OCI-LY1 (cell line): ENCODE measurements at regions not wholly inside any gene's neighbourhood (a gene's known extent, or its start where the extent isn't known, plus 50 kb on each side); places are given as distances from the start of the nearest gene placed in this dataset.

Experiments
- H2AFZ ChIP-seq: fragments of 200-600 bp; sonication (generic), shearing (Covaris generic); 2 replicates; pipeline ENCODE4 v1.6.0; 2014; ENCODE audit warnings: antibody characterized with exemption, mild to moderate bottlenecking, low read length
- H3F3A ChIP-seq: fragments of 200-600 bp; sonication (generic), shearing (Covaris generic); 2 replicates; pipeline ENCODE4 v1.6.0; 2014; ENCODE audit warnings: mild to moderate bottlenecking, antibody characterized with exemption, low read length, moderate library complexity; ENCODE audit not compliant: insufficient read depth
- H3K27ac ChIP-seq: fragments of 200-600 bp; sonication (generic); 2 replicates; pipeline ENCODE4 v1.5.1; 2014; ENCODE audit warnings: low read length, mixed run types, mild to moderate bottlenecking, low read depth; ENCODE audit not compliant: poor library complexity, severe bottlenecking
- H3K27me3 ChIP-seq: fragments of 200-600 bp; sonication (generic); 2 replicates; pipeline ENCODE4 v1.6.0; 2014; ENCODE audit warnings: antibody characterized with exemption, mild to moderate bottlenecking, low read length, moderate library complexity; ENCODE audit not compliant: insufficient read depth
- H3K36me3 ChIP-seq: fragments of 200-600 bp; sonication (generic); 2 replicates; pipeline ENCODE4 v1.6.1; 2014; ENCODE audit warnings: mild to moderate bottlenecking, antibody characterized with exemption, low read length, moderate library complexity, mixed read lengths; ENCODE audit not compliant: insufficient read depth
- H3K4me1 ChIP-seq: fragments of 200-600 bp; sonication (generic); 2 replicates; pipeline ENCODE4 v1.5.1; 2014; ENCODE audit warnings: mild to moderate bottlenecking, low read length, moderate library complexity; ENCODE audit not compliant: insufficient read depth, severe bottlenecking
- H3K4me2 ChIP-seq: fragments of 200-600 bp; sonication (generic), shearing (Covaris generic); 2 replicates; pipeline ENCODE4 v1.6.1; 2014; ENCODE audit warnings: low read length
- H3K4me3 ChIP-seq: fragments of 200-600 bp; sonication (generic); 2 replicates; pipeline ENCODE4 v1.5.1; 2014; ENCODE audit warnings: low read length, low read depth, mild to moderate bottlenecking, mixed read lengths; ENCODE audit not compliant: poor library complexity, severe bottlenecking
- H3K79me2 ChIP-seq: fragments of 200-600 bp; shearing (Covaris generic); 2 replicates; pipeline ENCODE4 v1.6.1; 2016; ENCODE audit warnings: mixed run types, low read length, mixed read lengths; ENCODE audit not compliant: insufficient read depth
- H3K9ac ChIP-seq: fragments of 200-600 bp; sonication (generic), shearing (Covaris generic); 2 replicates; pipeline ENCODE4 v1.6.1; 2014; ENCODE audit warnings: mild to moderate bottlenecking, low read length, mixed read lengths
- H3K9me2 ChIP-seq: fragments of 200-600 bp; sonication (generic), shearing (Covaris generic); 2 replicates; pipeline ENCODE4 v1.6.1; 2014; ENCODE audit warnings: low read depth, mild to moderate bottlenecking, low read length, mixed read lengths
- H3K9me3 ChIP-seq: fragments of 200-600 bp; shearing (Covaris generic); 2 replicates; pipeline ENCODE4 v1.6.1; 2014; ENCODE audit warnings: low read length, mixed read lengths
- H4K20me1 ChIP-seq: fragments of 200-600 bp; sonication (generic), shearing (Covaris generic); 2 replicates; pipeline ENCODE4 v1.6.0; 2016; ENCODE audit warnings: mild to moderate bottlenecking, low read length; ENCODE audit not compliant: insufficient read depth
- CTCF ChIP-seq: fragments of 200-600 bp; sonication (generic), shearing (Covaris generic); IDR thresholded peaks from 2 replicates; pipeline ENCODE4 v1.5.1; 2017; ENCODE audit warnings: mild to moderate bottlenecking, antibody characterized with exemption, low read length, moderate library complexity, mixed read lengths
- EZH2 ChIP-seq: fragments of 200-600 bp; sonication (generic), shearing (Covaris generic); IDR thresholded peaks from 2 replicates; pipeline ENCODE4 v1.8.0; 2017; ENCODE audit warnings: borderline replicate concordance, mixed run types, mild to moderate bottlenecking, antibody characterized with exemption, low read length, moderate library complexity, mixed read lengths

DNA sequence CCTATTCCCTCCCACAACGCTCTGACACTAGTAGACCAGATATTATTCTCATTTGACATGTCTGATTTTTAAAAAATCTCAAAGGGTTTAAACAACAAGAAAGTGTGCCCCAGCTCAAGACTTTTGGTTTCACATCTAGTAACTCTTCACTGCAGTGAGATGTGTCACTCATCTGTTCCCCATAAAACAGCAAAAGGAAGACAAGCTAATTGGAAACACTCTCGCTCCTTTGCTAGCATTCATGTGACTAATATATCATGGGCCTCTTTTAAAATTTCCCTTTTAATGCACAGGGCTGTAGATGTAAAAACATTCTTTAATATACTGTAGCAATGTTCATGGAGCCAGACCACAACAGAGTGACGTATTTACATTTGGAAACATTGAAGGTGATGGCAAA, 372.6 kb downstream of the ZNF608 start:
- TF ChIP-seq CTCF (no peak), EZH2 (no peak)
- H4K20me1 ChIP-seq = no peaks in the 10 kb centered on the region
- H3K9me3 ChIP-seq = peaks cover 8% of the 10 kb centered on the region; the same call in 1 of the 2 replicates
- no peak overlapping the region for H2AFZ ChIP-seq
- H3K79me2 ChIP-seq = no peaks in the 10 kb centered on the region
- no peaks in the 10 kb centered on the region for H3F3A ChIP-seq
- H3K9me2 ChIP-seq = no peaks in the 10 kb centered on the region
- no peaks in the 10 kb centered on the region for H3K4me1 ChIP-seq
- H3K36me3 ChIP-seq = no peaks in the 10 kb centered on the region
- H3K27ac ChIP-seq = no peak overlapping the region
- H3K9ac ChIP-seq = no peak overlapping the region
- H3K27me3 ChIP-seq = no peaks in the 10 kb centered on the region
- no peak overlapping the region for H3K4me2 ChIP-seq
- no peak overlapping the region for H3K4me3 ChIP-seq

DNA sequence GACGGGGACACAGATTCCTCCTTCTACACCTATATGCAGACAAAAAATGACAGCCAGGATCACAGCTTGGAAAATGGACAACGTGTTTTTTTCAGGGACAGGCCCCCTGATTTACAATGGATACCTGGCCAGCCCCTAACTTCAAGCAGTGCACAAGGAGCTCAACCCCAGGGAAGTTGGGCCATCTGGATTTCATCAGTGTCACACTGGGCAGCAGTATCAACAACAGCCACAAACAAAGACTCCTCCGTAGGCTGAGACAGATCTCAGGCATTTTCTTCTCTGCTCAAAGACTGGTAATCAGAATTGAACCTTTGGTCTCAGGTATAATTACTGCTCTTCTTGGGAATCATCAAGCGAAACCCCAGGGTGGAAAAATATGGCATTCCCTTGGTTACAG, 374.0 kb downstream of the ZNF608 start:
- TF ChIP-seq EZH2 = no peak
- TF ChIP-seq CTCF = no peak
- Histone ChIP-seq H3F3A (no peaks in the 10 kb centered on the region), H2AFZ (no peak overlapping the region), H3K4me1 (no peaks in the 10 kb centered on the region), H3K27ac (no peak overlapping the region), H3K79me2 (no peaks in the 10 kb centered on the region), H3K9me2 (no peaks in the 10 kb centered on the region), H3K9ac (no peak overlapping the region), H3K4me3 (no peak overlapping the region), H3K9me3 (peaks cover 12% of the 10 kb centered on the region), H3K4me2 (no peak overlapping the region), H4K20me1 (no peaks in the 10 kb centered on the region), H3K27me3 (no peaks in the 10 kb centered on the region), H3K36me3 (no peaks in the 10 kb centered on the region)

DNA sequence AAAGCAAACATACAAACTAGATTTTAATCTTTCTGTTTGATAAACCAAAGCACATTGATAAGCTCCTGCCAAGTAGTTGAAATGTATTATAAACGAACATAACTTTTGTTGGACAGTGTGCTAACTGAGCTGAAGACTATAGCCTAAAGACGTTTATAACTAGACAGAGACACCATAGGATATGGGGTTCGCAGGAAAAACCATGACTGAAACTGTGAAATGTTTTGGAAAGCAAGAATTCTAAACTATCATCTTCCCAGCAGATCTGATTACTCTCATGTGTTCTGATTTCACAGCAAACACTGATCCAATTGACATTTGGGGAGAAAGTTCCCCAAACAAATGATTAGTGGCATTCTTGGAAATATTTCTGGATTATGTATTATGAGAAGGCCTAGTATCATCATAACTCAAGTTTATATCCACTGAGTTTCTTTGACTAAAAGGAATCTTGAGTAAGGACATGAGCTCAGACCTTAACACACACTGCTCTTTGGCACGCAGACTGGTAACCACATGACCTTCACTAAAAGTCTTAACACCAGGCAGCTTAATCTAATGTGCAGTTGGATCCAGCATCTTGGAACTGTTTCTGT, 375.2 kb downstream of the ZNF608 start:
- no peaks in the 10 kb centered on the region for H3F3A ChIP-seq
- H3K27me3 ChIP-seq = no peaks in the 10 kb centered on the region
- H3K4me3 ChIP-seq = no peak overlapping the region
- H3K4me2 ChIP-seq = no peak overlapping the region
- no peak overlapping the region for H2AFZ ChIP-seq
- H3K4me1 ChIP-seq = no peaks in the 10 kb centered on the region
- no peaks in the 10 kb centered on the region for H3K79me2 ChIP-seq
- H4K20me1 ChIP-seq = no peaks in the 10 kb centered on the region
- H3K9me3 ChIP-seq = peaks cover 12% of the 10 kb centered on the region
- no peak overlapping the region for H3K9ac ChIP-seq
- H3K36me3 ChIP-seq = no peaks in the 10 kb centered on the region
- no peak overlapping the region for H3K27ac ChIP-seq
- H3K9me2 ChIP-seq = no peaks in the 10 kb centered on the region
- TF ChIP-seq CTCF = no peak
- no peak for TF ChIP-seq EZH2
